ENCODE measurements at regions not wholly inside any gene's neighbourhood (a gene's known extent, or its start where the extent isn't known, plus 50 kb on each side); places are given as distances from the start of the nearest gene placed in this dataset.

- no peak overlapping the region for H3K27ac Mint-ChIP-seq
- CTCF ChIA-PET = no interaction called here
- H3K4me1 Mint-ChIP-seq (ENCODE audit: low read depth) = no peaks in the 10 kb centered on the region
- DNase-seq = no peak
- no peaks in the 10 kb centered on the region for H3K27me3 Mint-ChIP-seq
- H3K9me3 Mint-ChIP-seq = no peaks in the 10 kb centered on the region
- POLR2A ChIA-PET = no interaction called here
- no peak overlapping the region for H3K4me3 Mint-ChIP-seq
- H3K36me3 Mint-ChIP-seq = no peaks in the 10 kb centered on the region
- intact Hi-C loops (cut with micrococcal nuclease) = no loop called here
Measured at GRCh38 chr5:90135779-90136378, 273.7 kb downstream of the CETN3 start.

GRCh38 chr5:90134892-90135291 lies 274.7 kb downstream of the CETN3 start:
- intact Hi-C loops (cut with micrococcal nuclease) = no loop called here
- ChIA-PET CTCF (no interaction called here), POLR2A (no interaction called here)
- Mint-ChIP-seq H3K27me3 (no peaks in the 10 kb centered on the region), H3K27ac (no peak overlapping the region), H3K9me3 (no peaks in the 10 kb centered on the region), H3K36me3 (no peaks in the 10 kb centered on the region), H3K4me3 (no peak overlapping the region), H3K4me1 (ENCODE audit: low read depth) (no peaks in the 10 kb centered on the region)
- no peak for DNase-seq

- Mint-ChIP-seq H3K27ac (no peak overlapping the region), H3K4me3 (no peak overlapping the region), H3K36me3 (no peaks in the 10 kb centered on the region), H3K27me3 (no peaks in the 10 kb centered on the region), H3K9me3 (no peaks in the 10 kb centered on the region), H3K4me1 (ENCODE audit: low read depth) (no peaks in the 10 kb centered on the region)
- intact Hi-C loops (cut with micrococcal nuclease) = no loop called here
- ChIA-PET CTCF (no interaction called here), POLR2A (no interaction called here)
- no peak for DNase-seq
Measured at GRCh38 chr5:90134381-90134780, 275.2 kb downstream of the CETN3 start.

GRCh38 chr5:90133941-90134340 lies 275.6 kb downstream of the CETN3 start:
- intact Hi-C loops (cut with micrococcal nuclease) = no loop called here
- Mint-ChIP-seq H3K36me3 (no peaks in the 10 kb centered on the region), H3K27ac (no peak overlapping the region), H3K4me3 (no peak overlapping the region), H3K27me3 (no peaks in the 10 kb centered on the region), H3K4me1 (ENCODE audit: low read depth) (no peaks in the 10 kb centered on the region), H3K9me3 (no peaks in the 10 kb centered on the region)
- CTCF ChIA-PET = no interaction called here
- DNase-seq = no peak
- POLR2A ChIA-PET = no interaction called here

GRCh38 chr5:90131383-90132133 lies 278.0 kb downstream of the CETN3 start:
- intact Hi-C loops (cut with micrococcal nuclease) = no loop called here
- Mint-ChIP-seq H3K4me1 (ENCODE audit: low read depth) (no peaks in the 10 kb centered on the region), H3K27me3 (no peaks in the 10 kb centered on the region), H3K36me3 (no peaks in the 10 kb centered on the region), H3K27ac (no peak overlapping the region), H3K9me3 (no peaks in the 10 kb centered on the region), H3K4me3 (no peak overlapping the region)
- POLR2A ChIA-PET = no interaction called here
- DNase-seq = no peak
- CTCF ChIA-PET = no interaction called here

- ChIA-PET CTCF (no interaction called here), POLR2A (no interaction called here)
- no peak overlapping the region for H3K4me3 Mint-ChIP-seq
- no peak overlapping the region for H3K27ac Mint-ChIP-seq
- intact Hi-C loops (cut with micrococcal nuclease) = no loop called here
- no peaks in the 10 kb centered on the region for H3K27me3 Mint-ChIP-seq
- no peaks in the 10 kb centered on the region for H3K36me3 Mint-ChIP-seq
- H3K4me1 Mint-ChIP-seq (ENCODE audit: low read depth) = no peaks in the 10 kb centered on the region
- DNase-seq = no peak
- H3K9me3 Mint-ChIP-seq = no peaks in the 10 kb centered on the region
Measured at GRCh38 chr5:90128551-90128950, 281.0 kb downstream of the CETN3 start.

- H3K27me3 Mint-ChIP-seq = no peaks in the 10 kb centered on the region
- no peaks in the 10 kb centered on the region for H3K9me3 Mint-ChIP-seq
- CTCF ChIA-PET = no interaction called here
- POLR2A ChIA-PET = no interaction called here
- no peak overlapping the region for H3K4me3 Mint-ChIP-seq
- H3K27ac Mint-ChIP-seq = no peak overlapping the region
- no peak for DNase-seq
- H3K36me3 Mint-ChIP-seq = no peaks in the 10 kb centered on the region
- intact Hi-C loops (cut with micrococcal nuclease) = no loop called here
- H3K4me1 Mint-ChIP-seq (ENCODE audit: low read depth) = no peaks in the 10 kb centered on the region
Measured at GRCh38 chr5:90119531-90119971, 290.0 kb downstream of the CETN3 start.

GRCh38 chr5:90117005-90117404 lies 292.6 kb downstream of the CETN3 start:
- CTCF ChIA-PET = no interaction called here
- DNase-seq = no peak
- POLR2A ChIA-PET = no interaction called here
- Mint-ChIP-seq H3K27me3 (no peaks in the 10 kb centered on the region), H3K9me3 (no peaks in the 10 kb centered on the region), H3K4me1 (ENCODE audit: low read depth) (no peaks in the 10 kb centered on the region), H3K36me3 (no peaks in the 10 kb centered on the region), H3K4me3 (no peak overlapping the region), H3K27ac (no peak overlapping the region)
- intact Hi-C loops (cut with micrococcal nuclease) = no loop called here

- Mint-ChIP-seq H3K27me3 (no peaks in the 10 kb centered on the region), H3K27ac (no peak overlapping the region), H3K9me3 (no peaks in the 10 kb centered on the region), H3K4me3 (no peak overlapping the region), H3K4me1 (ENCODE audit: low read depth) (no peaks in the 10 kb centered on the region), H3K36me3 (no peaks in the 10 kb centered on the region)
- intact Hi-C loops (cut with micrococcal nuclease) = no loop called here
- no peak for DNase-seq
- CTCF ChIA-PET = no interaction called here
- POLR2A ChIA-PET = no interaction called here
Measured at GRCh38 chr5:90113108-90113507, 296.4 kb downstream of the CETN3 start.

GRCh38 chr5:90112033-90112692 lies 297.4 kb downstream of the CETN3 start:
- ChIA-PET POLR2A (no interaction called here), CTCF (no interaction called here)
- no peaks in the 10 kb centered on the region for H3K27me3 Mint-ChIP-seq
- intact Hi-C loops (cut with micrococcal nuclease) = no loop called here
- H3K27ac Mint-ChIP-seq = no peak overlapping the region
- no peak for DNase-seq
- no peak overlapping the region for H3K4me3 Mint-ChIP-seq
- no peaks in the 10 kb centered on the region for H3K9me3 Mint-ChIP-seq
- H3K36me3 Mint-ChIP-seq = no peaks in the 10 kb centered on the region
- H3K4me1 Mint-ChIP-seq (ENCODE audit: low read depth) = no peaks in the 10 kb centered on the region

- Mint-ChIP-seq H3K4me1 (ENCODE audit: low read depth) (no peaks in the 10 kb centered on the region), H3K4me3 (no peak overlapping the region), H3K27ac (no peak overlapping the region)
Measured at GRCh38 chr5:90111364-90112032, 298.1 kb downstream of the CETN3 start.

GRCh38 chr5:90109285-90109684 lies 300.3 kb downstream of the CETN3 start:
- Mint-ChIP-seq H3K4me1 (ENCODE audit: low read depth) (no peaks in the 10 kb centered on the region), H3K9me3 (peaks cover 11% of the 10 kb centered on the region), H3K27me3 (no peaks in the 10 kb centered on the region), H3K36me3 (no peaks in the 10 kb centered on the region), H3K27ac (no peak overlapping the region), H3K4me3 (no peak overlapping the region)
- no peak for DNase-seq
- intact Hi-C loops (cut with micrococcal nuclease) = no loop called here
- ChIA-PET CTCF (no interaction called here), POLR2A (no interaction called here)

More at GRCh38 chr5:90111364-90112032, 298.1 kb downstream of the CETN3 start:
- ChIA-PET CTCF (no interaction called here), POLR2A (no interaction called here)
- Mint-ChIP-seq H3K9me3 (no peaks in the 10 kb centered on the region), H3K36me3 (no peaks in the 10 kb centered on the region), H3K27me3 (no peaks in the 10 kb centered on the region)
- DNase-seq = no peak
- intact Hi-C loops (cut with micrococcal nuclease) = no loop called here

- no peaks in the 10 kb centered on the region for H3K27me3 Mint-ChIP-seq
- peaks cover 4% of the 10 kb centered on the region for H3K9me3 Mint-ChIP-seq
- no peak overlapping the region for H3K4me3 Mint-ChIP-seq
- no peak for DNase-seq
- ChIA-PET CTCF (no interaction called here), POLR2A (no interaction called here)
- H3K36me3 Mint-ChIP-seq = no peaks in the 10 kb centered on the region
- intact Hi-C loops (cut with micrococcal nuclease) = no loop called here
- no peak overlapping the region for H3K27ac Mint-ChIP-seq
- H3K4me1 Mint-ChIP-seq (ENCODE audit: low read depth) = no peaks in the 10 kb centered on the region
Measured at GRCh38 chr5:90099099-90099498, 310.5 kb downstream of the CETN3 start.
